ENCODE measurements at regions not wholly inside any gene's neighbourhood (a gene's known extent, or its start where the extent isn't known, plus 50 kb on each side); places are given as distances from the start of the nearest gene placed in this dataset.

GRCh38 chr12:60803147-60803546 is 1207.3 kb downstream of the SLC16A7 start:
- Histone ChIP-seq H3K4me1 (ENCODE audit: control insufficient read depth, extremely low read depth, insufficient read depth, low read length) (no peaks in the 10 kb centered on the region), H3K27me3 (ENCODE audit: control insufficient read depth, extremely low read depth, insufficient read depth, low read length) (no peaks in the 10 kb centered on the region), H3K79me2 (ENCODE audit: control insufficient read depth, insufficient read depth, low read length) (no peaks in the 10 kb centered on the region), H3K9ac (ENCODE audit: control insufficient read depth, extremely low read depth, insufficient read depth, low read length) (no peak overlapping the region), H3K4me3 (ENCODE audit: control insufficient read depth in 2 of 3, extremely low read depth in 1 of 3, insufficient read depth in 2 of 3, low read depth in 1 of 3, low read length in 3 of 3) (no peak overlapping the region), H3K27ac (ENCODE audit: control insufficient read depth, insufficient read depth, low read length) (no peak overlapping the region), H3K4me2 (ENCODE audit: control insufficient read depth, extremely low read depth, insufficient read depth, low read depth, low read length) (no peak overlapping the region), H3K9me1 (ENCODE audit: control insufficient read depth, extremely low read depth, insufficient read depth, low read length) (no peaks in the 10 kb centered on the region), H3K36me3 (ENCODE audit: control insufficient read depth in 2 of 2, extremely low read depth in 1 of 2, insufficient read depth in 2 of 2, low read length in 2 of 2) (no peaks in the 10 kb centered on the region), H4K20me1 (ENCODE audit: control insufficient read depth, extremely low read depth, insufficient read depth, low read length) (no peaks in the 10 kb centered on the region), H3K9me3 (ENCODE audit: control insufficient read depth, low read depth, low read length) (no peaks in the 10 kb centered on the region), H2AFZ (ENCODE audit: control insufficient read depth, low read length) (no peak overlapping the region)
- FAIRE-seq (no peak), DNase-seq (ENCODE audit: low read depth, low spot score) (no peak)
- TF ChIP-seq EZH2 (IDR thresholded peaks at IDR 0.05; ENCODE audit: low read length) (no peak), CTCF (optimal IDR thresholded peaks at IDR 0.05 in 1 of 3, IDR thresholded peaks at IDR 0.05 in 1 of 3, conservative IDR thresholded peaks at IDR 0.05 in 1 of 3; ENCODE audit: extremely low read depth in 1 of 3, insufficient read depth in 2 of 3, low read length in 3 of 3) (no peak)
- dilution Hi-C loops (cut with MboI; ENCODE audit: extremely low pct_ligation_motif_present, low sequenced_read_pairs) = no loop called here

- H2AFZ ChIP-seq (ENCODE audit: control insufficient read depth, low read length) = no peak overlapping the region
- no peaks in the 10 kb centered on the region for H3K27me3 ChIP-seq (ENCODE audit: control insufficient read depth, extremely low read depth, insufficient read depth, low read length)
- H3K36me3 ChIP-seq (ENCODE audit: control insufficient read depth in 2 of 2, extremely low read depth in 1 of 2, insufficient read depth in 2 of 2, low read length in 2 of 2) = no peaks in the 10 kb centered on the region
Measured at GRCh38 chr12:60805364-60805763, 1209.5 kb downstream of the SLC16A7 start.

More at GRCh38 chr12:60805364-60805763, 1209.5 kb downstream of the SLC16A7 start:
- TF ChIP-seq CTCF (optimal IDR thresholded peaks at IDR 0.05 in 1 of 3, IDR thresholded peaks at IDR 0.05 in 1 of 3, conservative IDR thresholded peaks at IDR 0.05 in 1 of 3; ENCODE audit: extremely low read depth in 1 of 3, insufficient read depth in 2 of 3, low read length in 3 of 3) (no peak), EZH2 (IDR thresholded peaks at IDR 0.05; ENCODE audit: low read length) (no peak)
- no peak overlapping the region for H3K4me3 ChIP-seq (ENCODE audit: control insufficient read depth in 2 of 3, extremely low read depth in 1 of 3, insufficient read depth in 2 of 3, low read depth in 1 of 3, low read length in 3 of 3)
- FAIRE-seq (no peak), DNase-seq (ENCODE audit: low read depth, low spot score) (no peak)
- no peak overlapping the region for H3K4me2 ChIP-seq (ENCODE audit: control insufficient read depth, extremely low read depth, insufficient read depth, low read depth, low read length)
- H3K9me3 ChIP-seq (ENCODE audit: control insufficient read depth, low read depth, low read length) = no peaks in the 10 kb centered on the region
- H3K4me1 ChIP-seq (ENCODE audit: control insufficient read depth, extremely low read depth, insufficient read depth, low read length) = no peaks in the 10 kb centered on the region
- no peaks in the 10 kb centered on the region for H3K79me2 ChIP-seq (ENCODE audit: control insufficient read depth, insufficient read depth, low read length)
- dilution Hi-C loops (cut with MboI; ENCODE audit: extremely low pct_ligation_motif_present, low sequenced_read_pairs) = no loop called here
- no peak overlapping the region for H3K9ac ChIP-seq (ENCODE audit: control insufficient read depth, extremely low read depth, insufficient read depth, low read length)
- H4K20me1 ChIP-seq (ENCODE audit: control insufficient read depth, extremely low read depth, insufficient read depth, low read length) = no peaks in the 10 kb centered on the region
- H3K27ac ChIP-seq (ENCODE audit: control insufficient read depth, insufficient read depth, low read length) = no peak overlapping the region
- H3K9me1 ChIP-seq (ENCODE audit: control insufficient read depth, extremely low read depth, insufficient read depth, low read length) = no peaks in the 10 kb centered on the region
